HCT116 (cell line): ENCODE measurements at regions not wholly inside any gene's neighbourhood (a gene's known extent, or its start where the extent isn't known, plus 50 kb on each side); places are given as distances from the start of the nearest gene placed in this dataset.

Experiments used
- ATAC-seq: fragments of 200-7000 bp; cut with Tn5 transposase; 2 replicates; pipeline ENCODE4 v1.9.1; 2020; ENCODE audit warnings: mild to moderate bottlenecking, moderate library complexity
- BruUV-seq: library from RNA; stranded (reverse); fragments of 400-500 nt; replicated peaks from 2 replicates; lab custom pipeline; 2021; lab: Mats Ljungman, UMichigan
- CTCF ChIA-PET: fragments of 300-600 bp; sonication (Branson Sonifier 250); formaldehyde crosslinking; loops from one replicate; lab custom pipeline; 2021; ENCODE audit warnings: antibody characterized with exemption; lab: Charles Lee
- POLR2A ChIA-PET: fragments of 300-600, 350-600 bp; sonication (Branson Sonifier 250); formaldehyde crosslinking; loops from one replicate; lab custom pipeline; 2021; ENCODE audit warnings: antibody characterized with exemption; lab: Charles Lee
- RAD21 ChIA-PET, 2 experiments: fragments of 300-600 bp; sonication (Branson Sonifier 250); formaldehyde crosslinking; loops; one replicate each; lab custom pipeline; 2023; ENCODE audit warnings: low total read pairs in 2 of 2; ENCODE audit not compliant: uncharacterized antibody in 2 of 2, unreplicated experiment in 2 of 2, low non-redundant PET in 1 of 2; lab: Charles Lee
- DNase-seq: peaks from one replicate; pipeline ENCODE4 v3.0.0-alpha.2; 2010; ENCODE audit warnings: low read depth, low spot score
- H2AFZ ChIP-seq: fragments of 200-600 bp; shearing (Covaris generic), sonication (generic); 2 replicates; pipeline ENCODE4 v1.6.1; 2017; ENCODE audit warnings: low read depth, mixed run types, mixed read lengths, antibody characterized with exemption, low read length; ENCODE audit not compliant: poor library complexity, severe bottlenecking
- H3K27ac ChIP-seq: 2 replicates; pipeline ENCODE4 v1.5.1; 2012; ENCODE audit warnings: low read depth, low read length
- H3K27me3 ChIP-seq: fragments of 200-600 bp; sonication (generic); 2 replicates; pipeline ENCODE4 v1.6.1; 2016; ENCODE audit warnings: mixed run types, low read length, mixed read lengths; ENCODE audit not compliant: insufficient read depth
- H3K36me3 ChIP-seq, 2 experiments: fragments of 200-500 bp in 1 of 2; fragments of 200-600 bp in 1 of 2; sonication (Bioruptor generic) in 1 of 2; sonication (generic) in 1 of 2; 2 replicates each; pipeline versions ENCODE4 v1.5.1 to v1.6.1; 2014 to 2016; ENCODE audit warnings: low read length in 2 of 2, inconsistent platforms in 1 of 2, mixed read lengths in 1 of 2, mixed run types in 1 of 2; ENCODE audit not compliant: insufficient read depth in 2 of 2, control insufficient read depth in 1 of 2
- H3K4me1 ChIP-seq, 2 experiments: fragments of 200-600 bp in 1 of 2; sonication (generic) in 1 of 2; 2 replicates each; pipeline versions ENCODE4 v1.5.1 to v1.6.1; 2012 to 2017; ENCODE audit warnings: low read length in 2 of 2, inconsistent platforms in 1 of 2, mild to moderate bottlenecking in 1 of 2, mixed read lengths in 1 of 2, mixed run types in 1 of 2, moderate library complexity in 1 of 2; ENCODE audit not compliant: insufficient read depth in 2 of 2, control insufficient read depth in 1 of 2
- H3K4me2 ChIP-seq: fragments of 200-600 bp; sonication (generic); 2 replicates; pipeline ENCODE4 v1.6.1; 2017; ENCODE audit warnings: mixed run types, low read length, mixed read lengths
- H3K4me3 ChIP-seq, 2 experiments: fragments of 200-600 bp in 1 of 2; sonication (generic) in 1 of 2; replicated peaks in 1 of 2; 2 replicates each; pipeline ENCODE4 v1.5.1; 2011 to 2016; ENCODE audit warnings: low read length in 2 of 2, control low read depth in 1 of 2, low read depth in 1 of 2, mild to moderate bottlenecking in 1 of 2, mixed read lengths in 1 of 2, mixed run types in 1 of 2
- H3K79me2 ChIP-seq: fragments of 200-600 bp; sonication (generic); 2 replicates; pipeline ENCODE4 v1.6.1; 2017; ENCODE audit warnings: mild to moderate bottlenecking, mixed run types, low read length, moderate library complexity, mixed read lengths; ENCODE audit not compliant: insufficient read depth
- H3K9ac ChIP-seq: fragments of 200-600 bp; sonication (generic); 2 replicates; pipeline ENCODE4 v1.6.1; 2016; ENCODE audit warnings: low read length, mixed read lengths
- H3K9me2 ChIP-seq: fragments of 200-600 bp; sonication (generic), shearing (Covaris generic); 2 replicates; pipeline ENCODE4 v1.6.1; 2017; ENCODE audit warnings: mixed run types, mild to moderate bottlenecking, moderate library complexity; ENCODE audit not compliant: insufficient read depth
- H3K9me3 ChIP-seq, 2 experiments: fragments of 200-500 bp in 1 of 2; fragments of 200-600 bp in 1 of 2; sonication (Bioruptor generic) in 1 of 2; sonication (generic) in 1 of 2; 2 replicates each; pipeline ENCODE4 v1.6.1; 2014 to 2017; ENCODE audit warnings: low read length in 2 of 2, mixed read lengths in 2 of 2, inconsistent platforms in 1 of 2, low read depth in 1 of 2, mild to moderate bottlenecking in 1 of 2, mixed run types in 1 of 2, moderate library complexity in 1 of 2; ENCODE audit not compliant: control insufficient read depth in 1 of 2, insufficient read depth in 1 of 2
- H4K20me1 ChIP-seq: fragments of 200-600 bp; sonication (generic), shearing (Covaris generic); 2 replicates; pipeline ENCODE4 v1.6.1; 2017; ENCODE audit warnings: mixed run types, mild to moderate bottlenecking, moderate library complexity; ENCODE audit not compliant: insufficient read depth
- CBX3 ChIP-seq: IDR thresholded peaks from 2 replicates; pipeline ENCODE4 v1.6.1; 2012; ENCODE audit warnings: low read depth
- CEBPB ChIP-seq: IDR thresholded peaks from 2 replicates; pipeline ENCODE4 v1.6.1; 2012; ENCODE audit warnings: low read depth
- EGR1 ChIP-seq: IDR thresholded peaks from 2 replicates; pipeline ENCODE4 v1.6.1; 2012; ENCODE audit warnings: low read depth
- ELF1 ChIP-seq: IDR thresholded peaks from 2 replicates; pipeline ENCODE4 v1.6.1; 2012; ENCODE audit warnings: low read depth, borderline replicate concordance
- EZH2 ChIP-seq: fragments of 200-600 bp; sonication (generic); IDR thresholded peaks from 2 replicates; pipeline ENCODE4 v1.6.1; 2017; ENCODE audit warnings: antibody characterized with exemption, mixed run types
- EZH2phosphoT487 ChIP-seq: fragments of 200-600 bp; IDR thresholded peaks from 2 replicates; pipeline ENCODE4 v1.6.1; 2018; ENCODE audit warnings: antibody characterized with exemption, borderline replicate concordance
- JUND ChIP-seq: IDR thresholded peaks from 2 replicates; pipeline ENCODE4 v1.6.1; 2012
- POLR2A ChIP-seq: IDR thresholded peaks from 2 replicates; pipeline ENCODE4 v1.7.0; 2011; ENCODE audit warnings: borderline replicate concordance; ENCODE audit not compliant: insufficient read depth, insufficient read length; ENCODE audit errors: extremely low read depth
- SP1 ChIP-seq: IDR thresholded peaks from 2 replicates; pipeline ENCODE4 v1.6.1; 2012; ENCODE audit warnings: low read depth
- YY1 ChIP-seq: IDR thresholded peaks from 2 replicates; pipeline ENCODE4 v1.6.1; 2011; ENCODE audit warnings: low read length, low read depth, moderate library complexity, mild to moderate bottlenecking; ENCODE audit not compliant: insufficient replicate concordance; ENCODE audit errors: extremely low read depth
- ZFX ChIP-seq: fragments of 450-650 bp; IDR thresholded peaks from 2 replicates; pipeline ENCODE4 v1.6.1; 2017
- intact Hi-C: fragments of 100-400 bp; cut with micrococcal nuclease; formaldehyde crosslinking; loops from 2 replicates; pipeline ENCODE4 v1.10.0; 2022
- TF ChIP-seq, protein P1 (sequence below): IDR thresholded peaks from 2 replicates; pipeline ENCODE4 v1.6.1; 2012

DNA sequence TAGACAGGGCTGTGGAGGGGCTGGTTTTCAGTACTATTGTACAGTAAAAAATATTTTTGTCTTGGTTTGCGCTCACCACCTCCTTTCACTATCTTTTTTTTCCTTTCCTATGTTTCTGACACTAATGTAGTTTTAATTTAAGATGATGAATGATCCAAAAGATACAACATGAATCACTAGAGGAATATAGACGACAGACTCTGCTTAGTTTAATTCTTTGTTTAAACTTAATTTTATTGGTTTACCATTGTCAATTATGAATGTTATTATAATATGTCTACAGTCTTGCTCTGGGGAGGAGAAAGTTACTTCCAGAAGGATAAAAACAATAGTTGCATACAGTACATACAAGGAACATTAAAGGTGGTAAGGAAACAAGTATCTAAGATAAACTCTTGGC lies 682.4 kb upstream of the ADGRL4 start:
- H2AFZ ChIP-seq = no peak overlapping the region
- ChIA-PET RAD21 (no interaction called here), POLR2A (no interaction called here), CTCF (no interaction called here)
- H3K9me2 ChIP-seq = no peaks in the 10 kb centered on the region
- H3K36me3 ChIP-seq = no peaks in the 10 kb centered on the region
- H3K4me1 ChIP-seq = no peaks in the 10 kb centered on the region
- H3K27ac ChIP-seq = no peak overlapping the region
- DNase-seq (no peak), ATAC-seq (no peak)
- H3K27me3 ChIP-seq = no peaks in the 10 kb centered on the region
- intact Hi-C loops = no loop called here
- H3K4me2 ChIP-seq = no peak overlapping the region
- no peak for TF ChIP-seq SP1
- no peak for TF ChIP-seq CEBPB
- TF ChIP-seq EZH2phosphoT487 = no peak
- TF ChIP-seq CBX3 = no peak
- BruUV-seq = no TSS peak
- H3K4me3 ChIP-seq = no peak overlapping the region
- H3K9me3 ChIP-seq = no peaks in the 10 kb centered on the region
- no peak overlapping the region for H3K9ac ChIP-seq
- H3K79me2 ChIP-seq = no peaks in the 10 kb centered on the region
- no peaks in the 10 kb centered on the region for H4K20me1 ChIP-seq

DNA sequence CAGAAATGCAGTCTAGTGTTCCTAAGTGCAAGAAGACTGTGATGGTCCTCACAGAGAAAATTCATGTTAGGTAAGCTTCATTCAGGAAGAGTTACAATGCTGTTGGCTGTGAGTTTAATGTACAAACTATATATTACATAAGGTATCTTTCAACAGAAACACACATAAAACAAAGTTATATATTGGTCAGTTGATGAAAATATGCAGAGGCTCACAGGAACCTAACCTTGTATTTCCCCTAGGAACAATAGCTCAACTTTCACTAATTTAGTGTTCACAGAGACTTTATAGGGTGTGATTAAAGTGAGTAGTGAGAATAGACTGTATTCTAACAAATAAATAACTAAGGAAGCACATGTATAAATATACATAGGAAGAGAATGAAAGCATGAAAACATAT lies 676.9 kb upstream of the ADGRL4 start:
- Histone ChIP-seq H3K9ac (no peak overlapping the region), H3K36me3 (no peaks in the 10 kb centered on the region), H3K27me3 (no peaks in the 10 kb centered on the region), H3K9me3 (peaks cover 0 to 8% of the 10 kb centered on the region in 2 experiments; a peak in 1 of 4 replicates), H2AFZ (no peak overlapping the region), H4K20me1 (no peaks in the 10 kb centered on the region), H3K4me2 (no peak overlapping the region), H3K79me2 (no peaks in the 10 kb centered on the region), H3K27ac (no peak overlapping the region), H3K4me3 (no peak overlapping the region), H3K4me1 (no peaks in the 10 kb centered on the region), H3K9me2 (no peaks in the 10 kb centered on the region)
- ATAC-seq (no peak), DNase-seq (no peak)
- intact Hi-C loops = no loop called here
- TF ChIP-seq JUND (no peak), EZH2phosphoT487 (no peak), ZFX (no peak), EGR1 (no peak), CBX3 (no peak), EZH2 (no peak), YY1 (no peak), POLR2A (no peak), ELF1 (no peak)
- TF ChIP-seq, protein P1, sequence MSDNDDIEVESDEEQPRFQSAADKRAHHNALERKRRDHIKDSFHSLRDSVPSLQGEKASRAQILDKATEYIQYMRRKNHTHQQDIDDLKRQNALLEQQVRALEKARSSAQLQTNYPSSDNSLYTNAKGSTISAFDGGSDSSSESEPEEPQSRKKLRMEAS = no peak
- ChIA-PET RAD21 (no interaction called here), CTCF (no interaction called here), POLR2A (no interaction called here)
- BruUV-seq = no TSS peak
